H1 (cell line): ENCODE measurements at regions not wholly inside any gene's neighbourhood (a gene's known extent, or its start where the extent isn't known, plus 50 kb on each side); places are given as distances from the start of the nearest gene placed in this dataset.

Experiments used
- CTCF ChIA-PET: fragments of 300-600 bp; sonication (Branson Sonifier 250); formaldehyde crosslinking; loops from one replicate; lab custom pipeline; 2021; ENCODE audit not compliant: partially characterized antibody; lab: Charles Lee
- POLR2A ChIA-PET: fragments of 300-600 bp; sonication (Branson Sonifier 250); formaldehyde crosslinking; loops from one replicate; lab custom pipeline; 2021; ENCODE audit warnings: inconsistent platforms; ENCODE audit not compliant: partially characterized antibody; lab: Charles Lee
- DNase-seq, 2 experiments: peaks; one replicate each; pipeline versions ENCODE4 v3.0.0 to v3.0.0-alpha.2; 2010 to 2022; ENCODE audit warnings: low spot score in 2 of 2, low read depth in 1 of 2, mixed read lengths in 1 of 2
- FAIRE-seq: peaks from 2 replicates; lab custom pipeline; 2011; peaks lifted over from hg19 to GRCh38; lab: Jason Lieb, UNC
- H2AFZ ChIP-seq: 2 replicates; pipeline ENCODE4 v1.8.1; 2012; ENCODE audit warnings: low read length, inconsistent platforms
- H2AK5ac ChIP-seq: 2 replicates; pipeline ENCODE4 v1.6.1; 2013; ENCODE audit warnings: low read depth, low read length
- H2BK120ac ChIP-seq: replicated peaks from 2 replicates; pipeline ENCODE3; 2013; ENCODE audit warnings: low read depth, low read length, inconsistent platforms
- H2BK12ac ChIP-seq: 2 replicates; pipeline ENCODE4 v1.6.1; 2013; ENCODE audit warnings: low read depth, low read length
- H2BK15ac ChIP-seq: 2 replicates; pipeline ENCODE4 v1.6.1; 2013; ENCODE audit warnings: low read length
- H2BK20ac ChIP-seq: 2 replicates; pipeline ENCODE4 v1.6.1; 2013; ENCODE audit warnings: low read length
- H2BK5ac ChIP-seq: 2 replicates; pipeline ENCODE4 v1.6.1; 2013; ENCODE audit warnings: low read depth, low read length
- H3K14ac ChIP-seq: 2 replicates; pipeline ENCODE4 v1.6.1; 2013; ENCODE audit warnings: inconsistent platforms; ENCODE audit not compliant: insufficient read length
- H3K18ac ChIP-seq: 2 replicates; pipeline ENCODE4 v1.6.1; 2013; ENCODE audit warnings: low read length; ENCODE audit errors: extremely low read depth
- H3K23ac ChIP-seq: 2 replicates; pipeline ENCODE4 v1.6.1; 2013; ENCODE audit warnings: inconsistent platforms; ENCODE audit not compliant: insufficient read length
- H3K23me2 ChIP-seq: 2 replicates; pipeline ENCODE4 v1.6.1; 2013; ENCODE audit warnings: low read depth, low read length
- H3K27ac ChIP-seq: 2 replicates; pipeline ENCODE4 v1.6.1; 2011; ENCODE audit warnings: low read depth, low read length, inconsistent platforms
- H3K27me3 ChIP-seq, 4 experiments: replicated peaks in 1 of 4; 1 replicate in 1 of 4; 2 replicates in 3 of 4; pipeline versions ENCODE4 v1.6.1 to v1.8.1; 2011 to 2013; ENCODE audit warnings: low read length in 3 of 4, mild to moderate bottlenecking in 3 of 4, inconsistent platforms in 2 of 4, mixed read lengths in 2 of 4, moderate library complexity in 1 of 4; ENCODE audit not compliant: control insufficient read depth in 3 of 4, insufficient read depth in 3 of 4; ENCODE audit errors: extremely low read depth in 1 of 4
- H3K36me3 ChIP-seq, 4 experiments: 2 replicates each; pipeline versions ENCODE4 v1.6.1 to v1.8.1; 2011 to 2013; ENCODE audit warnings: mild to moderate bottlenecking in 4 of 4, low read length in 3 of 4, moderate library complexity in 2 of 4, control low read depth in 1 of 4, inconsistent platforms in 1 of 4; ENCODE audit not compliant: insufficient read depth in 4 of 4, control insufficient read depth in 2 of 4
- H3K4ac ChIP-seq: replicated peaks from 2 replicates; pipeline ENCODE3; 2013; ENCODE audit warnings: low read length, low read depth, mixed read lengths, inconsistent platforms; ENCODE audit not compliant: insufficient read length
- H3K4me1 ChIP-seq, 4 experiments: replicated peaks in 1 of 4; 1 replicate in 1 of 4; 2 replicates in 3 of 4; pipeline versions ENCODE4 v1.6.1 to v1.8.1; 2011 to 2013; ENCODE audit warnings: low read length in 3 of 4, inconsistent platforms in 2 of 4, mixed read lengths in 1 of 4; ENCODE audit not compliant: insufficient read depth in 4 of 4, control insufficient read depth in 3 of 4
- H3K4me2 ChIP-seq, 2 experiments: 2 replicates each; pipeline versions ENCODE4 v1.6.1 to v1.8.1; 2011 to 2013; ENCODE audit warnings: low read depth in 2 of 2, low read length in 2 of 2, control low read depth in 1 of 2, inconsistent platforms in 1 of 2, mild to moderate bottlenecking in 1 of 2; ENCODE audit not compliant: insufficient read depth in 1 of 2
- H3K4me3 ChIP-seq, 4 experiments: fragments of 200-600, 300-600 bp in 1 of 4; sonication (generic), shearing (Covaris generic), sonication (Bioruptor Twin) in 1 of 4; 2 replicates each; pipeline versions ENCODE4 v1.5.1 to v1.8.1; 2011 to 2016; ENCODE audit warnings: low read length in 4 of 4, low read depth in 3 of 4, control low read depth in 2 of 4, inconsistent platforms in 2 of 4, mild to moderate bottlenecking in 2 of 4, mixed read lengths in 1 of 4, moderate library complexity in 1 of 4; ENCODE audit not compliant: insufficient read depth in 2 of 4; ENCODE audit errors: extremely low read depth in 1 of 4
- H3K56ac ChIP-seq: replicated peaks from 2 replicates; pipeline ENCODE3; 2013; ENCODE audit warnings: low read depth, mild to moderate bottlenecking, mixed read lengths, low read length, inconsistent platforms; ENCODE audit not compliant: insufficient read length
- H3K79me1 ChIP-seq: 2 replicates; pipeline ENCODE4 v1.6.1; 2013; ENCODE audit warnings: low read depth, low read length, control low read depth
- H3K79me2 ChIP-seq, 2 experiments: 2 replicates each; pipeline versions ENCODE4 v1.6.1 to v1.8.1; 2012 to 2013; ENCODE audit warnings: low read length in 2 of 2, mild to moderate bottlenecking in 2 of 2, inconsistent platforms in 1 of 2; ENCODE audit not compliant: insufficient read depth in 2 of 2, control insufficient read depth in 1 of 2
- H3K9ac ChIP-seq, 4 experiments: replicated peaks in 1 of 4; 1 replicate in 1 of 4; 2 replicates in 3 of 4; pipeline versions ENCODE4 v1.6.1 to v1.8.1; 2011 to 2013; ENCODE audit warnings: low read depth in 3 of 4, low read length in 3 of 4, control low read depth in 2 of 4, mild to moderate bottlenecking in 2 of 4, moderate library complexity in 2 of 4, inconsistent platforms in 1 of 4; ENCODE audit errors: extremely low read depth in 1 of 4
- H3K9me3 ChIP-seq, 2 experiments: 2 replicates each; pipeline versions ENCODE4 v1.6.1 to v1.8.1; 2012 to 2013; ENCODE audit warnings: mild to moderate bottlenecking in 2 of 2, moderate library complexity in 2 of 2, control low read depth in 1 of 2, inconsistent platforms in 1 of 2, low read depth in 1 of 2, low read length in 1 of 2, mixed read lengths in 1 of 2; ENCODE audit not compliant: insufficient read depth in 2 of 2
- H4K20me1 ChIP-seq, 2 experiments: replicated peaks in 1 of 2; 2 replicates each; pipeline versions ENCODE3 to v1.8.1; 2011 to 2013; ENCODE audit warnings: inconsistent platforms in 2 of 2, low read length in 2 of 2, mild to moderate bottlenecking in 1 of 2; ENCODE audit not compliant: insufficient read depth in 2 of 2, control insufficient read depth in 1 of 2
- H4K5ac ChIP-seq: 2 replicates; pipeline ENCODE4 v1.6.1; 2013; ENCODE audit warnings: low read length, low read depth, mixed read lengths, inconsistent platforms; ENCODE audit not compliant: insufficient read length
- H4K8ac ChIP-seq: 2 replicates; pipeline ENCODE4 v1.8.0; 2013; ENCODE audit warnings: mild to moderate bottlenecking, moderate library complexity, low read length, inconsistent platforms; ENCODE audit not compliant: insufficient read depth; ENCODE audit errors: extremely low read depth
- H4K91ac ChIP-seq: replicated peaks from 2 replicates; pipeline ENCODE3; 2013; ENCODE audit warnings: low read length, mixed read lengths, inconsistent platforms; ENCODE audit not compliant: insufficient read length
- NANOG ChIP-seq: IDR thresholded peaks from 2 replicates; pipeline ENCODE4 v1.6.1; 2011; ENCODE audit warnings: low read length, low read depth, mild to moderate bottlenecking, inconsistent platforms; ENCODE audit not compliant: insufficient read depth, poor library complexity, severe bottlenecking
- RAD21 ChIP-seq, 2 experiments: IDR thresholded peaks in 1 of 2; conservative IDR thresholded peaks in 1 of 2; 2 replicates each; pipeline ENCODE4 v1.6.1; 2011; ENCODE audit warnings: low read depth in 2 of 2, low read length in 2 of 2, improper control_type of control experiment in 1 of 2, inconsistent platforms in 1 of 2, mild to moderate bottlenecking in 1 of 2, moderate library complexity in 1 of 2
- SP1 ChIP-seq: IDR thresholded peaks from 2 replicates; pipeline ENCODE4 v1.6.1; 2011; ENCODE audit warnings: low read depth, low read length
- SP4 ChIP-seq: IDR thresholded peaks from 2 replicates; pipeline ENCODE4 v1.6.1; 2012; ENCODE audit warnings: low read length, inconsistent platforms
- TEAD4 ChIP-seq: IDR thresholded peaks from 2 replicates; pipeline ENCODE4 v1.6.1; 2012; ENCODE audit warnings: low read depth, low read length, inconsistent platforms, mixed read lengths
- WGBS, 2 experiments: shearing (Covaris generic) in 1 of 2; methylation state at CpG; one replicate each; pipeline versions ENCODE4 v1.1.6 to v1.1.7; 2013 to 2015; ENCODE audit warnings: low lambda C conversion rate in 2 of 2, mixed read lengths in 2 of 2, inconsistent platforms in 1 of 2, low coverage in 1 of 2, missing lambda C conversion rate in 1 of 2; ENCODE audit not compliant: insufficient replicate concordance in 2 of 2, insufficient coverage in 1 of 2, insufficient read length in 1 of 2; ENCODE audit errors: extremely low coverage in 1 of 2, missing lambda C conversion rate in 1 of 2; 5-methylcytosine and 5-hydroxymethylcytosine counted together
- TF ChIP-seq, protein P1 (sequence below), 3 experiments: IDR thresholded peaks; 1 replicate in 2 of 3; 2 replicates in 1 of 3; pipeline versions ENCODE4 v1.5.1 to v1.6.1; 2011; ENCODE audit warnings: low read length in 3 of 3, mild to moderate bottlenecking in 3 of 3, inconsistent platforms in 2 of 3, low read depth in 1 of 3, moderate library complexity in 1 of 3; ENCODE audit not compliant: insufficient read depth in 1 of 3; ENCODE audit errors: control extremely low read depth in 1 of 3

- H3K18ac ChIP-seq: no peak overlapping the region
- no peak for DNase-seq
- FAIRE-seq: no peak
- no peak overlapping the region for H3K56ac ChIP-seq
- H3K4me3 ChIP-seq: no peak overlapping the region
- CTCF ChIA-PET: interaction anchor here (0.6 to 5.3 kb wide), 21 partner anchors 10 to 224 kb away, joined by 3 to 47 read pairs (median 4); no protein-coding TSS in a partner anchor
- no peak overlapping the region for H2BK20ac ChIP-seq
- H4K5ac ChIP-seq: no peak overlapping the region
- H3K4me1 ChIP-seq: peaks cover 0 to 10% (median 3%) of the 10 kb centered on the region in 4 experiments; a peak in 6 of 7 replicates
- no peak overlapping the region for H2AK5ac ChIP-seq
- H3K9me3 ChIP-seq: no peaks in the 10 kb centered on the region
- H3K27ac ChIP-seq: no peak overlapping the region
- H3K79me2 ChIP-seq: no peaks in the 10 kb centered on the region
- no peak overlapping the region for H4K91ac ChIP-seq
- H3K27me3 ChIP-seq: peaks cover 0 to 2% (median 0%) of the 10 kb centered on the region in 4 experiments; a peak in 1 of 7 replicates
- POLR2A ChIA-PET: interaction anchor here (0.6 kb wide), 1 partner anchor 112 kb away, joined by 4 read pairs; no protein-coding TSS in a partner anchor
- H2BK120ac ChIP-seq: no peak overlapping the region
- WGBS, 2 experiments: 67% methylated on average over 17 of the region's 24 CpGs; no CpG with 5 or more reads in 1 of the 2 experiments
- no peak overlapping the region for H3K4ac ChIP-seq
- no peak overlapping the region for H3K23ac ChIP-seq
- H3K9ac ChIP-seq: no peak overlapping the region
- no peak overlapping the region for H2BK5ac ChIP-seq
- H4K20me1 ChIP-seq: no peaks in the 10 kb centered on the region
- H3K23me2 ChIP-seq: no peaks in the 10 kb centered on the region
- peak overlapping the region; percentile 9; the same call in 1 of the 2 replicates for H2AFZ ChIP-seq
- no peak overlapping the region for H2BK15ac ChIP-seq
- H3K79me1 ChIP-seq: no peaks in the 10 kb centered on the region
- no peak overlapping the region for H4K8ac ChIP-seq
- H2BK12ac ChIP-seq: 0 out of 2 replicates have a peak overlapping the region, but pooled peaks have one; percentile 39
- no peaks in the 10 kb centered on the region for H3K36me3 ChIP-seq
- 0 out of 4 replicates have a peak overlapping the region, but pooled peaks of 1 of the 2 experiments have one; percentile 48 for H3K4me2 ChIP-seq
- TF ChIP-seq, protein P1, sequence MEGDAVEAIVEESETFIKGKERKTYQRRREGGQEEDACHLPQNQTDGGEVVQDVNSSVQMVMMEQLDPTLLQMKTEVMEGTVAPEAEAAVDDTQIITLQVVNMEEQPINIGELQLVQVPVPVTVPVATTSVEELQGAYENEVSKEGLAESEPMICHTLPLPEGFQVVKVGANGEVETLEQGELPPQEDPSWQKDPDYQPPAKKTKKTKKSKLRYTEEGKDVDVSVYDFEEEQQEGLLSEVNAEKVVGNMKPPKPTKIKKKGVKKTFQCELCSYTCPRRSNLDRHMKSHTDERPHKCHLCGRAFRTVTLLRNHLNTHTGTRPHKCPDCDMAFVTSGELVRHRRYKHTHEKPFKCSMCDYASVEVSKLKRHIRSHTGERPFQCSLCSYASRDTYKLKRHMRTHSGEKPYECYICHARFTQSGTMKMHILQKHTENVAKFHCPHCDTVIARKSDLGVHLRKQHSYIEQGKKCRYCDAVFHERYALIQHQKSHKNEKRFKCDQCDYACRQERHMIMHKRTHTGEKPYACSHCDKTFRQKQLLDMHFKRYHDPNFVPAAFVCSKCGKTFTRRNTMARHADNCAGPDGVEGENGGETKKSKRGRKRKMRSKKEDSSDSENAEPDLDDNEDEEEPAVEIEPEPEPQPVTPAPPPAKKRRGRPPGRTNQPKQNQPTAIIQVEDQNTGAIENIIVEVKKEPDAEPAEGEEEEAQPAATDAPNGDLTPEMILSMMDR (IDR thresholded peaks at IDR 0.05; ENCODE audit: control extremely low read depth in 1 of 3, insufficient read depth in 1 of 3, low read depth in 1 of 3, low read length in 3 of 3): peak in 2 of 3 experiments; percentile 26 to 37; a peak in 2 of 4 replicates
- peak; percentile 22 to 45; a peak in 3 of 4 replicates for TF ChIP-seq RAD21 (IDR thresholded peaks at IDR 0.05 in 1 of 2, conservative IDR thresholded peaks at IDR 0.05 in 1 of 2; ENCODE audit: low read depth in 2 of 2, low read length in 2 of 2)
- no peak for TF ChIP-seq TEAD4
- TF ChIP-seq SP4: no peak
- peak; percentile 48 for TF ChIP-seq NANOG
- no peak for TF ChIP-seq SP1
- H3K14ac ChIP-seq: no peak overlapping the region
These were observed 115.3 kb upstream of the SCN7A start for GRCh38 chr2:166609183-166609959.
